Right lung (tissue), 2 donors: ENCODE measurements at regions not wholly inside any gene's neighbourhood (a gene's known extent, or its start where the extent isn't known, plus 50 kb on each side); places are given as distances from the start of the nearest gene placed in this dataset.

Experiments
- DNase-seq, 2 donors: peaks; one replicate each; pipeline ENCODE4 v3.0.0-alpha.2; 2013

DNA sequence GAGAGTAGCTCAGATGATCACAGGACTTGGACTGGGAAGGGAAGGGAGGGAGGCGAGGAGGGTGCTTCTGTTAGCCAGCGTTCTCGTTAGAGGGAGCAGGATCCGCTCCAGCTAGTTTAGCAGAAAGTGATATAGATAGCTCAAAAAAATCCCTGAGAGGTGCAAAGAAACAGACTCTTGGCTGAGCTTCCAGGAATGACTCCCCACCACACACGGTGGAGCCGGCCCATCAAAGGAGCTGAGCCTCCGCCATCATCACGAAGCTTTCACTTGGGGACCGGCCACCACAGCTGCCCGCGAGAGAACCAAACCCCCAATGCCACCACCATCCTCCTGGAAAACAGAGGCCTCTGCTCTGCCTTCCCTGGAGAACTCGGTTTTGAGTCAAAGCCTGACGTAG is 124.6 kb upstream of the BCL2L14 start:
- no peak for DNase-seq

DNA sequence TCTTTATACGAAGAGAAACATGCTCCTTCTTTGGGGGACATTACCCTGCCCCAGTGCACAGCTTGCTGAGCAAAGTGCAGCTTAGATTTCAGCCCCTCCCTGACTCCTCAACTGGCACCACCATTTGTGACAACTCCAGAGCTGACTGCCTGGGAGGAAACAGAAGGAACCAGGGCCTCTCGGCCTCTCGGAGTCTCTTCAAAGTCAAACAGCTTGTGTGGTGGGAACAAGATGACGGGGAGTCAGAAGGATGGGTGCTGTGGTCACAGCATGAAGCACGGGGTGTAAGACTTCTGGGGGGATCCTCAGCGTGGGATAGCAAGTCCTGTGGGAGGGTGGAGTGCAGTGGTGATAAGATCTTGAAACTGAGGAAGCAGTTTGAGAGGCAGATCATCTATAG is 123.5 kb upstream of the BCL2L14 start:
- no peak for DNase-seq

DNA sequence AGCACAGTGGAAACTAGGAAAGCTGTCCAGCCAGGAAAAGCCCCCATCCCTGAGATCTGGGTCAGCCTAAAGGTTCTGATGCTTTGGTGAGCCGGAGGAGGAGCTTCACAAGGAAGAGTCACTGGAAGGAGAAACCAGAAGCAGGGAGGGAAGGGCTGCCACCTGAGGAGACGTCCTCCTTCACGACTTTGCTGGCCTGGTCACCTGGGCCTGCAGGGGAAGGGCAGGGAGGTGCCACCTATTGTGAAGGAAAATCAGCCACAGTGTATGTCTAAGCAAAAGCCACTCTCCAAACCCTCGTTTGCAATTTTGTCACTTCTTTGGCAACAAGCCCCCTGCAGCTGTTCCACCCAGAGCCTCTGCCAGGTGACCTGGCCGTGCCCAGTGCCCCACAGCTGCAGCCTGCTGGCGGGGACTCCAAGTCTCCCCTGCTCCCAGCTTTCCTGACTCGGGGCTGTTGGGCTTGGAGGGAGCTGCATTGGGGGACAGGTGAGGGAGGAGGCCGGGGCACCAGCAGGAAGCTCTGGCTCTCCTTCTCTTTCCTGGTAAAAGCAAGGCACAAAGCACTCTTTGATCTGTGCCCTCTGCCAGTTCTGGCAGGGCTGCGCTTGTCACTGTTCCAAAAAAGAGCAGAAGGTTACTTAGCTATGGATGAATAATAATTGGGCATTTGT is 120.9 kb upstream of the BCL2L14 start:
- no peak for DNase-seq

- DNase-seq = no peak
These were observed 119.5 kb upstream of the BCL2L14 start for GRCh38 chr12:11951209-11951608.

DNA sequence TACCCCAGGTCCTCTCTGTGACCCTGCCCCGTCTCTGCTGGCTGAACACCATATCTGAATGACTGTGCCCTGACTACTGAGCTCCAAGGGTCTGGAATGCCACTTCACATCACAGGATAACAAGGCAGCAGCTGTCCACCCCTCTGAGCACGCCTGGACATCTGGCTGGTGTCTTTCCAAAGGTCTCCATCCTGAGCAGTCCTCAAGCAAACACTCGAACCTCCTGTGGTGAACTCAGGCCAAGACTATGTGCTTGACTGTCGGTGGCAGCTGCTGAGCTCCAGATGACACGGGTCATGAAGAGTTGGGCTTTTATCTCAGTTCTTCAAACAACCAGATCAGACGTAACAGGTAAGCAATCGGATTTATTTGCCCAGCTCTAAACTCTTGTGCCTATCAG is 117.2 kb upstream of the BCL2L14 start:
- no peak for DNase-seq

GRCh38 chr12:11954181-11954580 is 116.6 kb upstream of the BCL2L14 start:
- no peak for DNase-seq

DNA sequence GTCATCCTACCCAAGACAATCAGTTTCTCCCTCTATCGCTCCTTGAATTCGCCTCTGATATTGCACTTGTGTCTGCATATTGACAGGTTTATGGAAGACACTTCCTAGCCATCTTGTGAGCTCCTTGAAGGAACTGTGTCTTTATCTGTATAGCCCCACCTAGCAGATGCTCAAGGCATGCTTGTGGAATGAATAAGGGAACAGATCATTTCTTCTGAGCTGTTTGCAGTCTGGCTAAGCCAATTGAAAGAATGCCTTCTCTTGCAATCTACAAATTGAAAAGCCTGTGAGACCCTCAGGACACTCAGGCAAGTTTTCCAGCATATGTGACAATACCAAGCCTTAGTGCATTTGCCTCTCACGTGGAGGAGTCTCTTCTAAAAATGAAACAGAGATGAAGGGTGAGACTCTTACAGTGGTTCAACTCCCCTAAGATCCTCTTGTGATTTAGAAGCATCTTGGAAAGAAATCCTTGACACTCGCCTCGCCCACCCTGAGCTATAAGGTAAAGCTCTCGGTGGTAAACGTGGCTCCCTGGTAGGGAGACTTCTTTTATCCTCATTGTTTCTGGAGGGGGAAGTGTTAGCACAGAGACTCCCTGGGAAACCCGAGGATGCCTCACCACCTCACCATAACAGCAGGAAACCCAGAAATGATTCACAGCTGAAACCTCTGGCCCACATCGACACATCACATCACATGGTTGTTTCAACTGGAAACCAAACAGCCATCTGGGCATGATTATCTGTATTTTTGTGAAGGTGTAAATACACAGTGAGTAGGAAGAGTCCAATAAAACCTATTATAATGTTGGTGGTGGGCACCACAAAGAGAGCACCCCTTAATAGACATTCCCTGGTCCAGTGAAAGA is 112.3 kb upstream of the BCL2L14 start:
- no peak for DNase-seq

DNA sequence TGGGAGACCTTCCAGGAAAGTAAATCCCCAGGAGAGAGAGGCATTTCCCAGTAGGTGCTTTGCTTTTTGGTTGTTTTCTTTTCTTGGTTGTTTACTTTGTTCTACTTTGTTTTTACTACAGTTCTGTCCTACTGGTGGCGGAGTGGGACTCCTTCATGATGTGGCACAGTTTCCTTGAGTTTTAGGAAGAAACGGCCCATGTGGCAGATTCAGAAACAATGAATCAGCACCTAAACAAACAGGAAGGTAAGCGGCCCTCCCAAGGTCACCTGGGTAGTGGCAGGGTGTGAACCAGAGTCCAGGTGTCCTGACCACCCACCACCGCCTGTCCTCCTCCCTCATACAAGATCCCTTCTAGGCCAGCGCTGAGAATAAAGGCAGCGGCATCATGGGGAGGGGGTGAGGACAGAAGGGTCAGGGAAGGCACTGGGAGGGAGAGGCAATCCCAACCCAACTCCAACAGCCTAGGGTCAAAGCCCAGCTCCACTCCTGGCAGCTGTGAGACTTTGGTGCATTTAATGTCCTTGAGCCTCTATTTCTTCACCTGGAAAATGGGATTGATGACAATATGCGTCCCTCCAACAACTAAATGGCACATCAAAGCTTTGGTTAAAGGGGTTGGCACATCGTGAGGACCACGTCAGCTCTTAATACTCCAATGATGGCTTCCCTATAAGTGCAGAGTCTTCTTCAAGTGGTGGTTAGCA is 111.5 kb upstream of the BCL2L14 start:
- DNase-seq = no peak

DNA sequence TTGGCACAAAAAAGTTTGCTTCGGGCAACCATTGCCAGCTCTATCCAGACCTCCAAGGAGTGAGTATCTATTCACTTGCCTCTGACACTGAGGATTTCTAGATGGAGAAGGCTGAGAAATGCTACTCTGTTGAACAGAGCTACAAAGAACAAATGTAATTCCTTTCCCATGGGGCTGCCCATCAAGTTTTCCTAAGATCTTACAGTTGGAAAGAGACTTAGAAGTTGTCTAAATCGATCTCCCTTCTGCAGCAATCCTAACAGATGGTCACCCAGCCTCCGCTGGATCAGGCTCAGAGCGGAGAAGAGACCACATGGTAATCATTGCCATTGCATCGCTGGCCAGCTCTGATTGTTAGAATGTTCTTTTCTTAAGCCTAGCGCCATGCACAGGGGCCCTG is 110.1 kb upstream of the BCL2L14 start:
- DNase-seq = no peak

DNA sequence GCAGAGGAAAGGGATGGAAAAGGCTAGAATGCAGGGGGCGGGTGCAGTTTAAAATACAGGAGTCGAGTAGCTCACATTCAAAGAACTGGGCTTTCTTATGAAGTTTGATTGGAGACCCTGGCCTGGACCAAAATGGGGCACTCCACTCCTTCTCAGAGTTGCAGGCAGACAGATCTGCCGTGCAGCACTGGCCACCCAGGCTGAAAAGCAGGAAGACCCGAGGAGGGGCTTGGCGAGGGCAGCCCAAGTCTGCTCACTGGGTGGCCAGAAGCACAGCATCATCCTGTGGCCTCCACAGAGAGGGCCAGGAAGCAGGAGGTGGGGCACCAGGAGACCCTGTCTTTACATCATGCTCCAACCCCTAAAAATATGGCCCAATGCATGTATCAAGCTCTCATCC is 109.1 kb upstream of the BCL2L14 start:
- no peak for DNase-seq

DNA sequence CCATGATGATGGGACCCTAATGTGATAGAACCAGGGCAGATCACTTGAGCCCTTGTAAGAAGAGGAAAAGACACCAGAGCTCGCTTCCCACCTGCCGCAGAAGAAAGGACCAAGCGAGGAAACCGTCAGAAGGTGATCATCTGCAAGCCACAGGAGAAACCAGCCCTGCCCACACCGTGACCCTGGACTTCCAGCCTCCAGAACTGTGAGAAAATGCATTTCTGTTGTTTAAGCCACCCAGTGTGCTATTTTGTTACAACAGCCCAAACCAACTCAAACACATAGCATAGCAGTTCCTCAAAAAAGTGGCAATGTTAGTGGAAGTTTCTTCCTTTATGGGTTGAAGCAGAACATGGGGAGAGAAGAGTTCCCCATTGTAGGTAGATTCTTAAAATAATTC is 107.9 kb upstream of the BCL2L14 start:
- DNase-seq = no peak

- DNase-seq = no peak
These were observed 106.8 kb upstream of the BCL2L14 start for GRCh38 chr12:11963841-11964471.

DNA sequence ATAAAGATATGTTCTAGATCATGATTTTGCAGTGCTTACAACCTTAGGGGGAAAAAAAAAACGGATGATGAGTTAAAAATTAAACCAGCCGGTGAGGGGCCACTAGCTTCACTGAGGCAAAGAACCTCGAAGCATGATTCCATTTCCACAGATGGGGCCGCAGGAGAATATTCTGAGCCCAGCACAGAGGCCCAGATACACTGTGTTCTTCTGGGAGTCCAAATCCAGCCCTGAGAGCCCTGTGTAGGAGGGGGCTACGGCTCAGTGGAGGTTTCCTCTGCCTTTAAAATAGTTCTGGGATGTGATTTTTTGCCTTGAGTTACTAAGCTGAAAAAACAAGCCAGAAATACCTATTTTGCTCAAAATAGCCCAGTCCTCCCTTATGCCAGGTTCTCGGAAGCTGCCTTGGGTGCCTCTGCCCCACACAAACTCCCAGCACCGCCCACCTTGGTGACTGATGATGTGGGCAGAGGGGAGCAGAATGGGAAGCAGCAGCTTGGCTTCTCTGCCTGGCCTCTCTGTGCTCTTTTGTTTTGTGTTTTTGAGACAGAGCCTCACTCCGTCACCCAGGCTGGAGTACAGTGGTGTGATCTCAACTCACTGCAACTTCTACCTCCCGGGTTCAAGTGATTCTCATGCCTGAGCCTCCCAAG is 105.4 kb upstream of the BCL2L14 start:
- no peak for DNase-seq

GRCh38 chr12:11967376-11968047 is 103.2 kb upstream of the BCL2L14 start:
- no peak for DNase-seq

DNA sequence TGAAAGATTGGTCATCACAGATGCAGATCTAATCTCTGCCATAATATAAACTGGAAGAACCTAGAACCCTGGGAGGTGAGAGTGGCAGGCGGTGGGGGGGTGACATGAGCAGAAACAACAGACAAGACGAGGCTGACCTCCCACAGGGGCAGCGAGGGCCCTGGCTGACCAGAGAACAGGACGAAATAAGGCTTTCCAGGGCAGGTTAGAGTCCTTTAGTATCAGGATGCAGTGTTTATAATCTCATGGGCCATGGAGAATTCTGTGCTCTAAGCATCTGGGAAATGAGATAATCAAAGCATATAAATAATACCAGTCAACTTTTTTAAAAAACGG is 102.7 kb upstream of the BCL2L14 start:
- no peak for DNase-seq

GRCh38 chr12:11968516-11968915 is 102.2 kb upstream of the BCL2L14 start:
- no peak for DNase-seq

GRCh38 chr12:11969437-11970154 is 101.1 kb upstream of the BCL2L14 start:
- no peak for DNase-seq

DNA sequence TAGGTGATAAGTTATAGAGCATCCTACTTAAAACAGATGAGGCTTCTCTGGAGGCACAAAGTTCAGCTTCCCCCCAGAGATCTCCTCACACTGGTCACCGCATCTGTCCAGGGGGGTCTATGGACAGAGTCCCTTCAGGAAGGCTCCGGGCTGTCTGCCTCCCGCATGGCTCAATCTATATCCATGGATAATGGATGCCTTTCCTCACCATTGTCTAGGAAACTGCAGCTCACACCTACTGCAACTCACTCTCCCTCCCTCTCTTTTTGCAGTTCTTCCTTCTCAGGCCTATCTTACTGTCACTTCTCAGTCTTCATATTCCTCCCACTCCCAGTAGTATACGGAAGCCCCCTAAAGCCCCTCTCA is 100.6 kb upstream of the BCL2L14 start:
- DNase-seq = no peak

DNA sequence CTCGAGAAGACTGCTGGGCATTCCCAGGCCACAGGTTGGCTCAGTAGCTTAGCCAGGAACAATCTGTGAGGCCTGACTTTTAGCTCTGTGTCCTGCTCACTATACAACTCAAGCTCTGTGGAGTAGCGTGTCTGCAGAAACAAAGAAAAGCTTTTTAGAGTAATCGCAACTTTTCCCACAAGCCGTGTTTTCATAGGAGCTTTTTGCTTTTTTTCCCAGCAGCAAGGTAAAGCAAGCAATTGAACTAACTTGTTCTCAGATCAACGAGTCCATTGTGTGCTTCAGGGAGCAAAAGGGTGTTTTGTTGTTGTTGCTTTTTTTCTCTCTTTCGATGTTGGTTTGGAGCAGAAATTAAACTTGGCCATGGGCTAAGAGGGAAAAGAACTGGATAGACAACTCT is 97.3 kb upstream of the BCL2L14 start:
- no peak for DNase-seq

DNA sequence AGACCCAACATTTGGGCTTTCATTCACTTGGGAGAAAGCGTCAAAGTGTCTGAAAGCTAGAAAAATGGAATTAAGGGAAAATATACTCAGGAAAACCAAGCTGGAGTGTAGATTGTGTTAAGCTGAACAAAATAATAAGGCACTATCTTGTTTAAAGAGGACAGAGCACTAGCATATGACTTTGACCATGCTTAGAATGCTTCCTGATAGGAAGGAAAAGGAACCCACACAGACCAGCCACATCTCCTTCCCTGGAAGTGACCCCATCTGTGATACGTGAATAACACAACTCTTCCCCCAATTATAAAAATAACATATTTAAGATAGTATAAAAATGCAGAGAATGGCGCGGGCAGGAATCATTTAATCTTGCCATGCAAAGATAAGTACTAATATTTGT is 94.7 kb upstream of the BCL2L14 start:
- DNase-seq = no peak
